HG02840 (cell line): ENCODE measurements at regions not wholly inside any gene's neighbourhood (a gene's known extent, or its start where the extent isn't known, plus 50 kb on each side); places are given as distances from the start of the nearest gene placed in this dataset.
A peak's percentile ranks its signal among the peaks of the same experiment; 100 is the strongest.

Experiments used
- ATAC-seq: cut with Tn5 transposase; IDR thresholded peaks from one replicate; pipeline ENCODE4 v1.9.1; 2021; ENCODE audit warnings: mild to moderate bottlenecking, moderate library complexity, moderate number of reproducible peaks; ENCODE audit not compliant: unreplicated experiment, low FRiP score

- no peak for ATAC-seq
Observed at GRCh38 chr7:32273297-32273696, 203.1 kb upstream of the PDE1C start.

GRCh38 chr7:32266932-32267475 lies 196.8 kb upstream of the PDE1C start:
- no peak for ATAC-seq

GRCh38 chr7:32264702-32265284 lies 194.6 kb upstream of the PDE1C start:
- ATAC-seq, result no peak

- ATAC-seq, result no peak
Observed at GRCh38 chr7:32263611-32264010, 193.4 kb upstream of the PDE1C start.

GRCh38 chr7:32262315-32262714 lies 192.1 kb upstream of the PDE1C start:
- no peak for ATAC-seq

GRCh38 chr7:32259931-32260596 lies 189.9 kb upstream of the PDE1C start:
- peak; percentile 71 for ATAC-seq

- no peak for ATAC-seq
Observed at GRCh38 chr7:32258265-32258664, 188.1 kb upstream of the PDE1C start.

GRCh38 chr7:32257621-32258020 lies 187.4 kb upstream of the PDE1C start:
- ATAC-seq, result no peak

GRCh38 chr7:32256811-32257210 lies 186.6 kb upstream of the PDE1C start:
- no peak for ATAC-seq

GRCh38 chr7:32256376-32256775 lies 186.2 kb upstream of the PDE1C start:
- ATAC-seq, result no peak

- ATAC-seq, result no peak
Observed at GRCh38 chr7:32255036-32255435, 184.8 kb upstream of the PDE1C start.

- no peak for ATAC-seq
Observed at GRCh38 chr7:32253299-32253698, 183.1 kb upstream of the PDE1C start.

- no peak for ATAC-seq
Observed at GRCh38 chr7:32251659-32252058, 181.5 kb upstream of the PDE1C start.

- no peak for ATAC-seq
Observed at GRCh38 chr7:32250471-32251260, 180.5 kb upstream of the PDE1C start.

GRCh38 chr7:32250003-32250402 lies 179.8 kb upstream of the PDE1C start:
- ATAC-seq, result no peak

- no peak for ATAC-seq
Observed at GRCh38 chr7:32248522-32248921, 178.3 kb upstream of the PDE1C start.

GRCh38 chr7:32244806-32245345 lies 174.7 kb upstream of the PDE1C start:
- ATAC-seq, result no peak

GRCh38 chr7:32243687-32244290 lies 173.6 kb upstream of the PDE1C start:
- no peak for ATAC-seq

GRCh38 chr7:32242436-32242835 lies 172.2 kb upstream of the PDE1C start:
- no peak for ATAC-seq

GRCh38 chr7:32241636-32242035 lies 171.4 kb upstream of the PDE1C start:
- no peak for ATAC-seq

GRCh38 chr7:32239764-32240163 lies 169.6 kb upstream of the PDE1C start:
- ATAC-seq, result no peak
